ENCODE measurements at regions not wholly inside any gene's neighbourhood (a gene's known extent, or its start where the extent isn't known, plus 50 kb on each side); places are given as distances from the start of the nearest gene placed in this dataset.

DNA sequence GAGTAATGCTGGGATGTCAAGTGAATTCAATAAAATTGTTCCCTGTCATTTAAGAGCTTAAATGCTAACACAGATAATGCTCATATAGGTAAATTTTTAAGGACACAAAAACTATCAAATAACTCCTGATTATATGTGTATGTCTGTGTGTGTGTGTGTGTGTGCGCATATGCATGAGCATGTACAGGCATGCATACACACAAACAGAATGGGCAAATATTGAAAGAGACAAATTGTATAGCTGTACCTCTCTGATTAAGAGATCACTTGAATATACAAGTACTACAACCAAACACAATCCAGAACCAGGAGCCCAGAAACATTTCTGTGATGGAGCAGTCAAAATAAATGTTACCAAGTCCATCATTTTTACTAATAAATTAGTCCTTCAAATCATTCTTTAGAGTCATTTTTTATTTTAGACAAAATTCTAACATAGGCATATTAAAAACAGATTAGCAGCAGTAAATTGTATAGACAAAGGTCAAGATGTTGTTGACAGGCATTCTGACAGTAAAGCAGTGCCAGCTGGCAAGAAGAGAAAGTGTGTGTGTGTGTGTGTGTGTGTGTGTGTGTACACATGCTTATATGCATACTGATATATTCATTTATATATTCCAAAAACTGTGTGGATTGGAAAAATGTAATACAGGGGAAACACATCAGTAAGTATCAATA is 145.3 kb downstream of the CD47 start:
- Histone ChIP-seq H3K27ac (ENCODE audit: low read length) (no peak overlapping the region), H3K27me3 (ENCODE audit: insufficient read depth, low read depth, low read length) (no peaks in the 10 kb centered on the region), H3K9me3 (ENCODE audit: low read length) (no peaks in the 10 kb centered on the region), H3K36me3 (ENCODE audit: insufficient read depth, low read length) (no peaks in the 10 kb centered on the region), H3K4me3 (ENCODE audit: low read length) (no peak overlapping the region), H3K4me2 (ENCODE audit: low read length) (no peak overlapping the region), H3F3A (ENCODE audit: insufficient read depth, low read length, poor library complexity, severe bottlenecking) (no peaks in the 10 kb centered on the region), H3K9me2 (ENCODE audit: insufficient read depth, low read length) (no peaks in the 10 kb centered on the region), H4K20me1 (ENCODE audit: insufficient read depth) (no peaks in the 10 kb centered on the region), H2AFZ (ENCODE audit: low read depth, low read length) (no peak overlapping the region), H3K9ac (ENCODE audit: low read length) (no peak overlapping the region), H3K79me2 (replicated peaks; ENCODE audit: insufficient read depth, low read length) (no peaks in the 10 kb centered on the region)
- TF ChIP-seq, protein P1, sequence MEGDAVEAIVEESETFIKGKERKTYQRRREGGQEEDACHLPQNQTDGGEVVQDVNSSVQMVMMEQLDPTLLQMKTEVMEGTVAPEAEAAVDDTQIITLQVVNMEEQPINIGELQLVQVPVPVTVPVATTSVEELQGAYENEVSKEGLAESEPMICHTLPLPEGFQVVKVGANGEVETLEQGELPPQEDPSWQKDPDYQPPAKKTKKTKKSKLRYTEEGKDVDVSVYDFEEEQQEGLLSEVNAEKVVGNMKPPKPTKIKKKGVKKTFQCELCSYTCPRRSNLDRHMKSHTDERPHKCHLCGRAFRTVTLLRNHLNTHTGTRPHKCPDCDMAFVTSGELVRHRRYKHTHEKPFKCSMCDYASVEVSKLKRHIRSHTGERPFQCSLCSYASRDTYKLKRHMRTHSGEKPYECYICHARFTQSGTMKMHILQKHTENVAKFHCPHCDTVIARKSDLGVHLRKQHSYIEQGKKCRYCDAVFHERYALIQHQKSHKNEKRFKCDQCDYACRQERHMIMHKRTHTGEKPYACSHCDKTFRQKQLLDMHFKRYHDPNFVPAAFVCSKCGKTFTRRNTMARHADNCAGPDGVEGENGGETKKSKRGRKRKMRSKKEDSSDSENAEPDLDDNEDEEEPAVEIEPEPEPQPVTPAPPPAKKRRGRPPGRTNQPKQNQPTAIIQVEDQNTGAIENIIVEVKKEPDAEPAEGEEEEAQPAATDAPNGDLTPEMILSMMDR (IDR thresholded peaks at IDR 0.05; ENCODE audit: poor library complexity, severe bottlenecking), result no peak

DNA sequence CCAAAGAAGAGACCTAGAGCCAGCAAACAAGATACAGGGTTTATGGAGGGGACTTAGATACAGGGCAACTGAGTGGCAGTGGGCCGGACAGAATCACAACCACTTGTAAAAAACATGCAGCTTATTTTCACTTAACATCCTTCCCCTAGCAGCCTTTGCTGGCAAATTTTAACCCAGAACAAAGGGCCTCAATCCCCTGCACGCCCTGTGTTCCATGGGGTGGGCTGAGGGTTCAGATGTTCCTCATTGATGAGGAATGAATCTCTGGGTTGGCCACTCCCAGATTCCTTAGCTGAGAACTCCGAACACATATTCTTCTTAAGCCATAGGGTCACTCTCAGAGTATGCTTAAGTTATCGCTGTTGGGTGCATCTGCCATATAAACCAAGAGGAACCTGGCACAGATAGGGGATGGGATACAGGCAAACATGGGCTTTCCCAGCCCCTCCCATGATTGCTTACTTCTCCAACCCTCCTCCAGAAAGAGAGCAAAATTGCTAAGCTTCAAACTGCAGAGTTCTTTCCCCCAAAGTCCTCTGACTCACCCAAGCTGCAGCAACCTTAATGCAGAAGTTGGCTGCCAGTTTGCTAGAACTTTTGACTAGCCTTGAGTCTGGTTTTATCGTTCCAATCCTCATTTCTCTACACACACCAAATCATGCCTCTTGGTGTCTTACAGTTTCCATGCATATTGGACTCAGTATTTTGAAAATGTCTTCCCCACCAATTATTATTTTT is 146.9 kb downstream of the CD47 start:
- Histone ChIP-seq H3K4me3 (ENCODE audit: low read length) (no peak overlapping the region), H2AFZ (ENCODE audit: low read depth, low read length) (no peak overlapping the region), H3F3A (ENCODE audit: insufficient read depth, low read length, poor library complexity, severe bottlenecking) (no peaks in the 10 kb centered on the region), H3K4me2 (ENCODE audit: low read length) (no peak overlapping the region), H3K27ac (ENCODE audit: low read length) (no peak overlapping the region), H3K79me2 (replicated peaks; ENCODE audit: insufficient read depth, low read length) (no peaks in the 10 kb centered on the region), H3K9ac (ENCODE audit: low read length) (no peak overlapping the region), H3K27me3 (ENCODE audit: insufficient read depth, low read depth, low read length) (no peaks in the 10 kb centered on the region), H3K9me2 (ENCODE audit: insufficient read depth, low read length) (no peaks in the 10 kb centered on the region), H3K36me3 (ENCODE audit: insufficient read depth, low read length) (no peaks in the 10 kb centered on the region), H3K9me3 (ENCODE audit: low read length) (no peaks in the 10 kb centered on the region), H4K20me1 (ENCODE audit: insufficient read depth) (no peaks in the 10 kb centered on the region)
- TF ChIP-seq RAD21 (conservative IDR thresholded peaks at IDR 0.05) (no peak), MXI1 (conservative IDR thresholded peaks at IDR 0.05; ENCODE audit: poor library complexity, severe bottlenecking) (no peak), SMC3 (conservative IDR thresholded peaks at IDR 0.05; ENCODE audit: poor library complexity) (no peak), EP300 (conservative IDR thresholded peaks at IDR 0.05; ENCODE audit: poor library complexity, severe bottlenecking) (no peak), POLR2AphosphoS5 (IDR thresholded peaks at IDR 0.05) (no peak), EZH2 (IDR thresholded peaks at IDR 0.05; ENCODE audit: borderline replicate concordance, insufficient read depth, low read length, poor library complexity, severe bottlenecking) (no peak), TAF1 (IDR thresholded peaks at IDR 0.05; ENCODE audit: low read depth) (no peak)
- TF ChIP-seq, protein P1 (IDR thresholded peaks at IDR 0.05; ENCODE audit: poor library complexity, severe bottlenecking), result no peak
- TF ChIP-seq, protein P2, sequence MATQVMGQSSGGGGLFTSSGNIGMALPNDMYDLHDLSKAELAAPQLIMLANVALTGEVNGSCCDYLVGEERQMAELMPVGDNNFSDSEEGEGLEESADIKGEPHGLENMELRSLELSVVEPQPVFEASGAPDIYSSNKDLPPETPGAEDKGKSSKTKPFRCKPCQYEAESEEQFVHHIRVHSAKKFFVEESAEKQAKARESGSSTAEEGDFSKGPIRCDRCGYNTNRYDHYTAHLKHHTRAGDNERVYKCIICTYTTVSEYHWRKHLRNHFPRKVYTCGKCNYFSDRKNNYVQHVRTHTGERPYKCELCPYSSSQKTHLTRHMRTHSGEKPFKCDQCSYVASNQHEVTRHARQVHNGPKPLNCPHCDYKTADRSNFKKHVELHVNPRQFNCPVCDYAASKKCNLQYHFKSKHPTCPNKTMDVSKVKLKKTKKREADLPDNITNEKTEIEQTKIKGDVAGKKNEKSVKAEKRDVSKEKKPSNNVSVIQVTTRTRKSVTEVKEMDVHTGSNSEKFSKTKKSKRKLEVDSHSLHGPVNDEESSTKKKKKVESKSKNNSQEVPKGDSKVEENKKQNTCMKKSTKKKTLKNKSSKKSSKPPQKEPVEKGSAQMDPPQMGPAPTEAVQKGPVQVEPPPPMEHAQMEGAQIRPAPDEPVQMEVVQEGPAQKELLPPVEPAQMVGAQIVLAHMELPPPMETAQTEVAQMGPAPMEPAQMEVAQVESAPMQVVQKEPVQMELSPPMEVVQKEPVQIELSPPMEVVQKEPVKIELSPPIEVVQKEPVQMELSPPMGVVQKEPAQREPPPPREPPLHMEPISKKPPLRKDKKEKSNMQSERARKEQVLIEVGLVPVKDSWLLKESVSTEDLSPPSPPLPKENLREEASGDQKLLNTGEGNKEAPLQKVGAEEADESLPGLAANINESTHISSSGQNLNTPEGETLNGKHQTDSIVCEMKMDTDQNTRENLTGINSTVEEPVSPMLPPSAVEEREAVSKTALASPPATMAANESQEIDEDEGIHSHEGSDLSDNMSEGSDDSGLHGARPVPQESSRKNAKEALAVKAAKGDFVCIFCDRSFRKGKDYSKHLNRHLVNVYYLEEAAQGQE (IDR thresholded peaks at IDR 0.05; ENCODE audit: borderline replicate concordance), result no peak
